ENCODE measurements at regions not wholly inside any gene's neighbourhood (a gene's known extent, or its start where the extent isn't known, plus 50 kb on each side); places are given as distances from the start of the nearest gene placed in this dataset.
"Not testable (repeated sequence)": the region's sequence is repeated elsewhere in the genome, so short reads cannot be mapped to it uniquely, and the experiment has no call there.

GRCh38 chr1:187744665-187745064 is 915.9 kb downstream of the PLA2G4A start:
- TF ChIP-seq ZNF331 (CRISPR knock-in tag; IDR thresholded peaks at IDR 0.05; ENCODE audit: low read depth), result no peak
- no peak for DNase-seq (ENCODE audit: low spot score)
- Histone ChIP-seq H3K79me2 (replicated peaks; ENCODE audit: insufficient read depth) (no peaks in the 10 kb centered on the region), H3K4me3 (no peak overlapping the region), H3F3A (replicated peaks; ENCODE audit: low read depth) (no peaks in the 10 kb centered on the region), H3K27ac (ENCODE audit: low read depth) (no peak overlapping the region), H3K4me1 (ENCODE audit: insufficient read depth) (no peaks in the 10 kb centered on the region), H3K9me2 (ENCODE audit: insufficient read depth) (no peaks in the 10 kb centered on the region), H3K27me3 (ENCODE audit: insufficient read depth) (no peaks in the 10 kb centered on the region), H4K20me1 (replicated peaks; ENCODE audit: insufficient read depth) (no peaks in the 10 kb centered on the region), H2AFZ (peak overlapping the region; percentile 52; the same call in 1 of the 2 replicates), H3K4me2 (no peak overlapping the region), H3K36me3 (ENCODE audit: insufficient read depth) (no peaks in the 10 kb centered on the region)
- Mint-ChIP-seq H3K9me3 (peaks cover 4% of the 10 kb centered on the region; the same call in 1 of the 3 replicates), H3K36me3 (ENCODE audit: low read depth) (0 out of 3 replicates have a peak, but pooled peaks cover 4% of the 10 kb centered on the region), H3K27ac (no peak overlapping the region), H3K4me1 (no peaks in the 10 kb centered on the region), H3K27me3 (ENCODE audit: insufficient read depth, low read depth, poor library complexity) (no peaks in the 10 kb centered on the region), H3K4me3 (no peak overlapping the region)
- ATAC-seq, result no peak

- H3K4me3 Mint-ChIP-seq, result no peak overlapping the region
- peaks cover 12% of the 10 kb centered on the region; the same call in 2 of the 3 replicates for H3K9me3 Mint-ChIP-seq
- peaks cover 10% of the 10 kb centered on the region; the same call in 1 of the 3 replicates for H3K36me3 Mint-ChIP-seq (ENCODE audit: low read depth)
- no peak overlapping the region for H3K27ac Mint-ChIP-seq
- no peak for DNase-seq (ENCODE audit: low spot score)
- Histone ChIP-seq H3K79me2 (replicated peaks; ENCODE audit: insufficient read depth) (no peaks in the 10 kb centered on the region), H3K9me2 (ENCODE audit: insufficient read depth) (0 out of 2 replicates have a peak, but pooled peaks cover 5% of the 10 kb centered on the region), H2AFZ (no peak overlapping the region), H3K4me2 (no peak overlapping the region), H3K4me1 (ENCODE audit: insufficient read depth) (no peaks in the 10 kb centered on the region), H3K27me3 (ENCODE audit: insufficient read depth) (no peaks in the 10 kb centered on the region), H3F3A (replicated peaks; ENCODE audit: low read depth) (no peaks in the 10 kb centered on the region), H3K27ac (ENCODE audit: low read depth) (no peak overlapping the region), H3K36me3 (ENCODE audit: insufficient read depth) (no peaks in the 10 kb centered on the region), H3K4me3 (no peak overlapping the region), H4K20me1 (replicated peaks; ENCODE audit: insufficient read depth) (no peaks in the 10 kb centered on the region)
- no peak for ATAC-seq
- no peaks in the 10 kb centered on the region for H3K4me1 Mint-ChIP-seq
- no peak for TF ChIP-seq CREB1 (CRISPR knock-in tag; IDR thresholded peaks at IDR 0.05; ENCODE audit: low read depth)
- no peak for TF ChIP-seq ZNF114 (CRISPR knock-in tag; IDR thresholded peaks at IDR 0.05)
- TF ChIP-seq NANOG (IDR thresholded peaks at IDR 0.05; ENCODE audit: borderline replicate concordance), result no peak
- no peak for TF ChIP-seq ETS1 (IDR thresholded peaks at IDR 0.05)
- no peak for TF ChIP-seq POLR2AphosphoS5 (IDR thresholded peaks at IDR 0.05; ENCODE audit: low read depth)
- TF ChIP-seq CTCF (conservative IDR thresholded peaks at IDR 0.05; ENCODE audit: low read depth in 2 of 2), result no peak
- TF ChIP-seq ZNF462 (CRISPR knock-in tag; IDR thresholded peaks at IDR 0.05), result no peak
- no peaks in the 10 kb centered on the region for H3K27me3 Mint-ChIP-seq (ENCODE audit: insufficient read depth, low read depth, poor library complexity)
Observed at GRCh38 chr1:187755536-187755935, 926.8 kb downstream of the PLA2G4A start.

- not testable (repeated sequence) for H4K20me1 ChIP-seq (replicated peaks; ENCODE audit: insufficient read depth); H3K4me3 ChIP-seq; H3F3A ChIP-seq (replicated peaks; ENCODE audit: low read depth); H3K27ac Mint-ChIP-seq; H3K4me3 Mint-ChIP-seq; H3K27me3 ChIP-seq (ENCODE audit: insufficient read depth); H3K36me3 ChIP-seq (ENCODE audit: insufficient read depth); H3K4me1 Mint-ChIP-seq; H3K9me2 ChIP-seq (ENCODE audit: insufficient read depth); DNase-seq (ENCODE audit: low spot score); ATAC-seq; H3K4me1 ChIP-seq (ENCODE audit: insufficient read depth); H3K36me3 Mint-ChIP-seq (ENCODE audit: low read depth); H3K27ac ChIP-seq (ENCODE audit: low read depth); H3K27me3 Mint-ChIP-seq (ENCODE audit: insufficient read depth, low read depth, poor library complexity); H3K79me2 ChIP-seq (replicated peaks; ENCODE audit: insufficient read depth); H2AFZ ChIP-seq; H3K4me2 ChIP-seq
- H3K9me3 Mint-ChIP-seq, result peaks cover 12% of the 10 kb centered on the region; the same call in 2 of the 3 replicates
Observed at GRCh38 chr1:187756684-187757083, 927.9 kb downstream of the PLA2G4A start.

All from GM23338 (cell line).